RWPE1 (cell line): ENCODE measurements at regions not wholly inside any gene's neighbourhood (a gene's known extent, or its start where the extent isn't known, plus 50 kb on each side); places are given as distances from the start of the nearest gene placed in this dataset.

Experiments used
- CTCF ChIA-PET: fragments of 350-600 bp; sonication (Branson Sonifier 250); formaldehyde crosslinking; extraction: SDS; loops from one replicate; lab custom pipeline; 2021; lab: Yijun Ruan, JAX
- POLR2A ChIA-PET: fragments of 400-600 bp; formaldehyde crosslinking; extraction: SDS; loops from one replicate; lab custom pipeline; 2020; ENCODE audit warnings: antibody characterized with exemption; ENCODE audit not compliant: low non-redundant PET; lab: Yijun Ruan, JAX
- DNase-seq: peaks from one replicate; pipeline ENCODE4 v3.0.0; 2012; ENCODE audit warnings: low spot score
- H3K27ac ChIP-seq: fragments of 450-650 bp; 2 replicates; pipeline ENCODE4 v1.5.1; 2017
- CTCF ChIP-seq: fragments of 450-650 bp; conservative IDR thresholded peaks from 2 replicates; pipeline ENCODE4 v1.5.1; 2017; ENCODE audit warnings: low read depth, mild to moderate bottlenecking

- POLR2A ChIA-PET = no interaction called here
- CTCF ChIA-PET = no interaction called here
- peak; percentile 0 for DNase-seq
Observed at GRCh38 chr4:14289708-14290107, 662.2 kb upstream of the BOD1L1 start.

GRCh38 chr4:14293582-14293981, 666.1 kb upstream of the BOD1L1 start:
- H3K27ac ChIP-seq = no peak overlapping the region

More at GRCh38 chr4:14289708-14290107, 662.2 kb upstream of the BOD1L1 start:
- H3K27ac ChIP-seq = no peak overlapping the region
- no peak for TF ChIP-seq CTCF

GRCh38 chr4:14294611-14295010, 667.1 kb upstream of the BOD1L1 start:
- DNase-seq = no peak
- TF ChIP-seq CTCF = no peak
- ChIA-PET POLR2A (no interaction called here), CTCF (no interaction called here)
- no peak overlapping the region for H3K27ac ChIP-seq

More at GRCh38 chr4:14293582-14293981, 666.1 kb upstream of the BOD1L1 start:
- no peak for TF ChIP-seq CTCF
- DNase-seq = no peak
- POLR2A ChIA-PET = no interaction called here
- CTCF ChIA-PET = no interaction called here

- H3K27ac ChIP-seq = no peak overlapping the region
- POLR2A ChIA-PET = no interaction called here
- DNase-seq = no peak
- CTCF ChIA-PET = no interaction called here
- no peak for TF ChIP-seq CTCF
Observed at GRCh38 chr4:14299166-14299565, 671.6 kb upstream of the BOD1L1 start.

- DNase-seq = no peak
- no peak overlapping the region for H3K27ac ChIP-seq
- TF ChIP-seq CTCF = no peak
- POLR2A ChIA-PET = no interaction called here
- CTCF ChIA-PET = no interaction called here
Observed at GRCh38 chr4:14302021-14302420, 674.5 kb upstream of the BOD1L1 start.

- ChIA-PET POLR2A (no interaction called here), CTCF (interaction anchor here (0.6 kb wide), 1 partner anchor 49 kb away, joined by 3 read pairs; no protein-coding TSS in a partner anchor)
- no peak for DNase-seq
- no peak overlapping the region for H3K27ac ChIP-seq
- no peak for TF ChIP-seq CTCF
Observed at GRCh38 chr4:14303856-14304255, 676.3 kb upstream of the BOD1L1 start.

- CTCF ChIA-PET = no interaction called here
- no peak for TF ChIP-seq CTCF
- peak; percentile 28 for DNase-seq
- H3K27ac ChIP-seq = no peak overlapping the region
- POLR2A ChIA-PET = no interaction called here
Observed at GRCh38 chr4:14308229-14308651, 680.7 kb upstream of the BOD1L1 start.
